T-helper 1 cell treated with Interleukin-12 subunit alpha and Interleukin-12 subunit beta and Interleukin-4 antibody, amounts not matched to agents 30 μg/mL and 1 μg/mL, for 36 hours (primary cell): ENCODE measurements at regions not wholly inside any gene's neighbourhood (a gene's known extent, or its start where the extent isn't known, plus 50 kb on each side); places are given as distances from the start of the nearest gene placed in this dataset.

Experiments used
- H3K27ac Mint-ChIP-seq: one replicate; pipeline ENCODE4 v1.8.0; 2021; ENCODE audit warnings: mild to moderate bottlenecking, mixed read lengths
- H3K27me3 Mint-ChIP-seq: one replicate; pipeline ENCODE4 v1.8.0; 2021; ENCODE audit warnings: low read depth, mixed read lengths
- H3K36me3 Mint-ChIP-seq: one replicate; pipeline ENCODE4 v1.8.0; 2021; ENCODE audit warnings: low read depth, mixed read lengths
- H3K4me1 Mint-ChIP-seq: one replicate; pipeline ENCODE4 v1.8.0; 2021; ENCODE audit warnings: low read depth, mixed read lengths
- H3K4me3 Mint-ChIP-seq: one replicate; pipeline ENCODE4 v1.8.0; 2021; ENCODE audit warnings: mild to moderate bottlenecking, moderate library complexity, mixed read lengths
- H3K9me3 Mint-ChIP-seq: one replicate; pipeline ENCODE4 v1.8.0; 2021; ENCODE audit warnings: mixed read lengths

GRCh38 chr15:38058596-38059075 is 124.2 kb downstream of the TMCO5A start:
- Mint-ChIP-seq H3K4me1 (no peaks in the 10 kb centered on the region), H3K9me3 (no peaks in the 10 kb centered on the region), H3K4me3 (no peak overlapping the region), H3K36me3 (no peaks in the 10 kb centered on the region), H3K27ac (no peak overlapping the region), H3K27me3 (peaks cover 31% of the 10 kb centered on the region)

DNA sequence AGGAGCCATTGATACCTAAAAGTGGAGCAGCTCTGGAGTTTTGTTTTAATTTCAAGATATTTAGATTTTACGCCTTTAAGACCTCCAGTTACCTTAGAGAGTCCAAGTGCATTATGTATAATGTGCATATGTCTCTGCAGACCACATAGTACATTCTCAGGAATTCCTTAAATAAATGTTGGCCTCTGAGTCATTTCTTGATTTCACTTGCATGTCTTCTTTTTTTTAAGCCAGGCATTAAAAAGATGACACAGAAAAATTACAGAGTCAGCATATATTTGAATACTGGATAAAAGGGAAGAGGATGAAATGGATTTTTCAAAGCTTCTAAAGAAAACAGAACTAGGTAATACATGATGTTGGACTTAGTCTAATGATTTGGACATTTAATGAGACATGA is 125.2 kb downstream of the TMCO5A start:
- Mint-ChIP-seq H3K27me3 (peaks cover 32% of the 10 kb centered on the region), H3K27ac (no peak overlapping the region), H3K9me3 (no peaks in the 10 kb centered on the region), H3K4me3 (no peak overlapping the region), H3K36me3 (no peaks in the 10 kb centered on the region), H3K4me1 (no peaks in the 10 kb centered on the region)

GRCh38 chr15:38061856-38062649 is 127.6 kb downstream of the TMCO5A start:
- H3K27me3 Mint-ChIP-seq = peaks cover 38% of the 10 kb centered on the region
- H3K9me3 Mint-ChIP-seq = no peaks in the 10 kb centered on the region
- no peak overlapping the region for H3K4me3 Mint-ChIP-seq
- H3K36me3 Mint-ChIP-seq = no peaks in the 10 kb centered on the region
- H3K27ac Mint-ChIP-seq = no peak overlapping the region
- H3K4me1 Mint-ChIP-seq = no peaks in the 10 kb centered on the region

DNA sequence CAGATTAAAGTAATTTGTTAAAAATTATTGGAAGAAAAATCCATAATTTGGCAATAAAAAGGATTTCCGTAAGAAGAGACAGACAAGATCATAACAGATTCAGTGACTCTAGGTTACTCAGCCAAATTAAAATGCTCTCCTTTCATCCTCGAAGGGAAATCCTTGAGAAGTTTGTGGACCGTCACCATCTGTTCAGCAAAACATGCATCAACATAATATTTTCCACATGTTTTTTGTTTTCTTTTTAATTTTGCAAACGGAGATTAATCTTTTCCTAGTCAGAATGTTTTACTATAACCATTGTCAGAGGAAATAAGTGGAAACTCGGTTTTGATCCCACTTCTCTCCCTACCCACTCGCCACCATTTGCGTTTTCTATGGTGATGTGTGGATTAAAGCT is 128.3 kb downstream of the TMCO5A start:
- Mint-ChIP-seq H3K9me3 (no peaks in the 10 kb centered on the region), H3K27ac (no peak overlapping the region), H3K4me1 (no peaks in the 10 kb centered on the region), H3K27me3 (peaks cover 36% of the 10 kb centered on the region), H3K36me3 (no peaks in the 10 kb centered on the region), H3K4me3 (no peak overlapping the region)

- no peak overlapping the region for H3K4me3 Mint-ChIP-seq
- peaks cover 6% of the 10 kb centered on the region for H3K4me1 Mint-ChIP-seq
- H3K27me3 Mint-ChIP-seq = peaks cover 50% of the 10 kb centered on the region
- no peaks in the 10 kb centered on the region for H3K36me3 Mint-ChIP-seq
- no peaks in the 10 kb centered on the region for H3K9me3 Mint-ChIP-seq
- no peak overlapping the region for H3K27ac Mint-ChIP-seq
Observed at GRCh38 chr15:38065721-38066345, 131.4 kb downstream of the TMCO5A start.

DNA sequence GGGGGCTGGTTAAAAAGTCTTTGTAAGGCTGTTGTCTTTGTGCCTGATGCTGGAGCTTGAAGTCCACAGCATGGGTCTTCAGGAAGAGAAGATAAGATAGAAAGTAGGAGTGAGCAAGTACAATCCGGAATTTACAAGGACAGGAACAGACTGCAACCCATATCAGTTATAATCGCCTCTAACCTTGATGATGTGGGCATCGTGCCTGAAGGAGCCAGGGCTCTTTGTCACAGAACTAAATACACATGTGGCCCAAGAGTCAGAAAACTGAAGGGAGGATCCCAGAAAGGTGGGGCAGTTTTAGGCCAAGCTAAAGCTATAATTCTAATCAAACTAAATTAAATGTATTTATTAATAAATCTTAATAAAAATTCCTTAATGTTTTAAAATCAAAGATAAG is 132.2 kb downstream of the TMCO5A start:
- Mint-ChIP-seq H3K36me3 (no peaks in the 10 kb centered on the region), H3K4me1 (peaks cover 8% of the 10 kb centered on the region), H3K9me3 (no peaks in the 10 kb centered on the region), H3K4me3 (no peak overlapping the region), H3K27me3 (peaks cover 52% of the 10 kb centered on the region), H3K27ac (no peak overlapping the region)

DNA sequence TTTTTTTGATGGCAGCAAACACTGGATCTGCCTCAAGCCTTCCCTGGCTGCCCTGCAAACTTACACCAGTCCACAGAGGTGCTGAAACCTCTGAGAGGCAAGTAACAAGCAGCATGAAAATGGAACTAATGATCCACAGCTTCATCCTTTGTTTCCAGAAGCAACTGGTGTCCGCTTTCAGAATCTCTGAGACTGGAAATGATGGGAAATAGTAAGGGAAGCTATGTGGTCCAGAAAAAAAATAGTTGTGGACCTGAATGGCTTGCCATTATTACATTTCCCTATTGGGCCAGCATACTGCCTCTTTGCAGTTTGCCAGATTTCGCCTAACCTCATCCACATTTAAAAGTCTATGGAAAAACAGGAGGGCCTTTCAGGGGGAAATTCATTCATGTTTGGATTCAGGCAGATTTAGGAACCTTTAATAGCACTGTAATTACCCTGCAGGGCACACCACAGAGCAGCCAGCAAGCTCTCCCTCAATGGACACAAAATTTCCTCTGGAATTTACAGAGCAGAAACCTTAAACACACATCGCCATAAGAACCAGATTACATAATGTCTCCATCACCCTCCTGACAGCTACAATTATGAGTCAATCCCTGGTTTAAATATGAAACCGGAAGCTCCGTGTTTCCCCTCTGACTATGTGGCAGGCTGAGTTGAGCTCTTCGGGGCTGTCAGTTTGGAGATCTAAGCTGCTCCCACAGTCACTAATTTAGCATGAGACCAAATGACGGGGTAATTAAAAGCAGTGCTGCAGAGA is 134.4 kb downstream of the TMCO5A start:
- Mint-ChIP-seq H3K4me3 (no peak overlapping the region), H3K4me1 (peaks cover 16% of the 10 kb centered on the region), H3K36me3 (no peaks in the 10 kb centered on the region), H3K27me3 (peaks cover 67% of the 10 kb centered on the region), H3K27ac (peak overlapping the region; percentile 53), H3K9me3 (no peaks in the 10 kb centered on the region)

DNA sequence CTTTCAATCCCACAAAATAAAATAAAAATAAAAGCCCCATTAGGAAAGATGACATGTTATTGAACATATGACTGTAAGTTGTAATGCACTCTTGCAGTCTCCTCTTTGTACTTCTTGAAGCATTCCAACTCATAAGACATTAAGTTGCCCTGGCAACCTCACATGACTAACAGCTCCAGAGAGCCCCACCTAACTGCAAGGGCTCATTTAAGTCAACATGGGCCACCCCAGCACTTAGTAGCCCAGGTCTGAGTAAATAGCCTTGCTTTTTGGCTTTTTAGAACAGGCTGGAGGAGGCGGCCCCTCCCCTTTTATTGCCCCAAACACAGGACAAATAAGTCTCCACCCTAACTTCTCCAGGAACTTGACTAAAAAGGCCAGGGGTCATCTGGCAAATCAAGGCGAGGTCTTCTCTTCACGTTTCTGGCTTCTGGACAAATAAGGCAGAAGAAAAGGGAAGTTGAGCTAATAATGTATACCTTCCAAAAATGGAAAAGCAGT is 135.1 kb downstream of the TMCO5A start:
- Mint-ChIP-seq H3K27ac (peak overlapping the region; percentile 53), H3K27me3 (peaks cover 74% of the 10 kb centered on the region), H3K4me3 (no peak overlapping the region), H3K4me1 (peaks cover 16% of the 10 kb centered on the region), H3K9me3 (no peaks in the 10 kb centered on the region), H3K36me3 (no peaks in the 10 kb centered on the region)

GRCh38 chr15:38070778-38071177 is 136.3 kb downstream of the TMCO5A start:
- H3K27me3 Mint-ChIP-seq = peaks cover 80% of the 10 kb centered on the region
- H3K4me3 Mint-ChIP-seq = no peak overlapping the region
- H3K27ac Mint-ChIP-seq = no peak overlapping the region

GRCh38 chr15:38071211-38071972 is 137.0 kb downstream of the TMCO5A start:
- Mint-ChIP-seq H3K36me3 (no peaks in the 10 kb centered on the region), H3K9me3 (no peaks in the 10 kb centered on the region), H3K27ac (no peak overlapping the region), H3K4me1 (peaks cover 18% of the 10 kb centered on the region), H3K4me3 (no peak overlapping the region), H3K27me3 (peaks cover 74% of the 10 kb centered on the region)

More at GRCh38 chr15:38070778-38071177, 136.3 kb downstream of the TMCO5A start:
- H3K36me3 Mint-ChIP-seq = no peaks in the 10 kb centered on the region
- H3K4me1 Mint-ChIP-seq = peaks cover 18% of the 10 kb centered on the region
- H3K9me3 Mint-ChIP-seq = no peaks in the 10 kb centered on the region

DNA sequence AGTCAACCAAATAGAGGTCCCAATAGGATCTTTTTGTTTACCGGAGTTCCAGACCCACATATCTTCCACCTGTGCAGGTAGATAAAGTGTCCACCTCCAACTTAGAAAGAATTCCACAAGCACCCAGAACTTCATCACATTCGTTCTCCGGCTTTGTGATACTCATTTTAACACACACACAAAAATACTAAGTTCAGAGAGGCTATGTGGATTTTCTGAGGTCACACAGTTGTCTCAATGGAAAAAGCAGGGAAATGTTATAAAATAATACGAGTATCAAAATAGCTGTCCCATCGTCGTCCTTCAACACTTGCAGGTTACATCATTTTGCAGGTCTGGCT is 137.5 kb downstream of the TMCO5A start:
- H3K36me3 Mint-ChIP-seq = no peaks in the 10 kb centered on the region
- peaks cover 75% of the 10 kb centered on the region for H3K27me3 Mint-ChIP-seq
- H3K4me1 Mint-ChIP-seq = peaks cover 18% of the 10 kb centered on the region
- H3K9me3 Mint-ChIP-seq = no peaks in the 10 kb centered on the region
- no peak overlapping the region for H3K27ac Mint-ChIP-seq
- peak overlapping the region; percentile 10 for H3K4me3 Mint-ChIP-seq

DNA sequence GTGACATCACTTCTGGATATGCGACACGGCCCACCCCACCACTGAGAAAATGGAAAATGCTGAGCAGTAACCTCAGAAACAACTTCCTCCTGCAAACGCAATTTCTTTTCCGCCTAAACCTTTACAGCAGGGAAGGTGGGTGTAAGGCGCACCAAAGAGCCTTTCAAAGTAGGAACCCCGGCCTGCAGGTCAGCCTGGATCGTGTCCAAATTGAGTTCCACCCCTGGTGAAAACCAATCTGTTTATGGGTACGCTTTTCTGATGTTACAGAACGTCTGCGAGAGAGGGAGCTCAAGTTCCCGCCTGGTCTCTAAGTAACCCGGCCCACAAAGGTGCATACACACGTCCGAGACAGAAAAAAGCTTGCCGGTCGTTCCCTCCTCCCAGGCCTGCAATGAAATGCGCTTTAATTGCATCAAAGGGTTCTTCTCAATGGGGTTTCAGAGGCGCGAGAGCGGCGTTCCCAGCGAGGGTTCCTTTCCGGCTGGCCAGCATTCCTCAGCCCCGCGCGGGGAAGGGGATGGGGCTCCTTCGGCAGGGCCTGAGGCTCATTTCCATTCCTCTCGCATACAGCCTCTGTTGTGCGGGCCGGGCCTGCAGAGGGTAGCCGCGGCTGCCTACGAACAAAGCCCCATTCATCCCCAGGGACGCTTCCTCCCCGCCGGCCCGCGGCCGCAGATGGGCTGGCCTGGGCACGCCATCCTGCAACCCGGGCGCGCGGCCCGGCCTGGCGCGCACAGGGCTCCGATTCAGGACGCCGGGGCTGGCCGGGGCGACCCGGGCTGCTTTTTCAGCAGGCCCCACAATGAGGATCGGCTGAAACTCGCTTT is 138.1 kb downstream of the TMCO5A start:
- Mint-ChIP-seq H3K27ac (no peak overlapping the region), H3K4me1 (peaks cover 18% of the 10 kb centered on the region)

DNA sequence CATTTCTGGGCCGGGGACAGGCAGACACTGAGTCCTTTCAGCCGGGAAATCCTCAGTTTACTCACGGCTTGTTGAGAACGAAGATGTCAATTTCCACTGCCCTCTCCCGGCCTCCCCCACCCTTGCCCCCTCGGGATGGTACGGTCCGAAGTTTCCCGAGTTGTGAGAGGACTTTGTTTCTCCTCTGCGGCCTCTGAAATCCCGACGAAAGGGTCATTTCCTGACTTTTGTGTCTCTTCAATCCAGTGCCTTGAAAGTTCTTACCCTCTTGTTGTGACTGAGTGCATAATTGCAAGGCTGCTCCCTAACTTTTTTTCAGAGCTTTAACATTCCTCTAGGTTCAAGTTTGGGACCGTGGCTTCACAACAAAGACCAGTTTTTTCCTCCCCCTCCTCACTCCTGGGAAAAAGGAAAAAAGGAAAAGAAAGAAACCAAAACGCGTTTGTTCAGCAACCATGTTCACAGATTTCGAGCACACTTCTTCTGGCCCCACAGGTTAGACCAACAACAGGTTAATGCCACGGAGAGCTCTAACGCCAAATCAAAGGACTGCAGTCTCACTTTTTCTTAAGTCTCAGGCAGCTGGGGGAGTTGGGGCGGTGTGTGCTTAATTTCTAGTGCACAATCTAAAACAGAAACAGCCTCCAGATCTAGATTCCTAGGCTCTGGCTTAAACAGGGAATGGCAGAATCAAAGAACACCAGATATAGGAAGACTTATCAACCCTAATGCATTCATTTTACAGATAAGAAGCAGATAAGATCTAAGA is 138.9 kb downstream of the TMCO5A start:
- H3K27me3 Mint-ChIP-seq = peaks cover 80% of the 10 kb centered on the region
- H3K27ac Mint-ChIP-seq = no peak overlapping the region

More for the DNA sequence above, 138.1 kb downstream of the TMCO5A start:
- Mint-ChIP-seq H3K36me3 (no peaks in the 10 kb centered on the region), H3K4me3 (peak overlapping the region; percentile 43), H3K9me3 (no peaks in the 10 kb centered on the region), H3K27me3 (peaks cover 81% of the 10 kb centered on the region)

More for the DNA sequence above, 138.9 kb downstream of the TMCO5A start:
- peaks cover 18% of the 10 kb centered on the region for H3K4me1 Mint-ChIP-seq
- H3K9me3 Mint-ChIP-seq = no peaks in the 10 kb centered on the region
- no peaks in the 10 kb centered on the region for H3K36me3 Mint-ChIP-seq
- H3K4me3 Mint-ChIP-seq = peak overlapping the region; percentile 36
